Adrenal gland (tissue), 9 donors: ENCODE measurements at regions not wholly inside any gene's neighbourhood (a gene's known extent, or its start where the extent isn't known, plus 50 kb on each side); places are given as distances from the start of the nearest gene placed in this dataset.
A peak's percentile ranks its signal among the peaks of the same experiment; 100 is the strongest.

Source experiments
- DNase-seq, 7 donors: peaks; one replicate each; pipeline ENCODE4 v3.0.0-alpha.2; 2019 to 2020
- H3K27ac ChIP-seq, 5 donors: fragments of 200-600 bp; sonication (generic) in 4 of 5; 1 replicate in 3 of 5; 2 replicates in 2 of 5; pipeline versions ENCODE4 v1.5.1 to v1.8.0; 2016 to 2020; ENCODE audit warnings: mild to moderate bottlenecking in 1 of 5
- H3K27me3 ChIP-seq: fragments of 200-600 bp; 2 replicates; pipeline ENCODE4 v1.8.0; 2021
- H3K36me3 ChIP-seq, 2 donors: fragments of 200-600 bp; replicated peaks in 1 of 2; 1 replicate in 1 of 2; 2 replicates in 1 of 2; pipeline versions ENCODE4 v1.5.1 to v1.8.0; 2018 to 2022
- H3K4me1 ChIP-seq, 2 donors: fragments of 200-600 bp; replicated peaks in 1 of 2; 1 replicate in 1 of 2; 2 replicates in 1 of 2; pipeline versions ENCODE4 v1.5.1 to v1.8.0; 2018 to 2021
- H3K4me3 ChIP-seq, 4 donors: fragments of 200-600 bp; sonication (generic) in 3 of 4; one replicate each; pipeline ENCODE4 v1.5.1; 2016 to 2018
- H3K9me3 ChIP-seq, 3 donors: fragments of 200-600 bp; sonication (generic) in 1 of 3; replicated peaks in 1 of 3; 1 replicate in 2 of 3; 2 replicates in 1 of 3; pipeline versions ENCODE4 v1.5.1 to v1.8.0; 2016 to 2021
- POLR2A ChIP-seq, 2 donors: fragments of 450-650 bp; IDR thresholded peaks; one replicate each; pipeline ENCODE4 v1.6.1; 2017; ENCODE audit warnings: antibody characterized with exemption in 2 of 2, mild to moderate bottlenecking in 2 of 2, moderate library complexity in 1 of 2
- WGBS, 4 donors: extraction: QIAGEN DNeasy Blood & Tissue Kit in 2 of 4; methylation state at CpG; one replicate each; pipeline versions ENCODE4 v1.1.5 to v1.1.7; 2013 to 2017; 5-methylcytosine and 5-hydroxymethylcytosine counted together
- intact Hi-C, 2 donors: fragments of 100-400 bp; cut with DNase I; formaldehyde crosslinking; loops; one replicate each; pipeline versions ENCODE4 v1.14.1 to v1.15.0; 2022 to 2023
- TF ChIP-seq, protein P1 (sequence below), 6 experiments: fragments of 450-650 bp in 4 of 6; fragments of 200-600 bp in 2 of 6; sonication (generic) in 1 of 6; IDR thresholded peaks; 1 replicate in 5 of 6; 2 replicates in 1 of 6; pipeline versions ENCODE4 v1.5.1 to v1.8.0; 2016 to 2021; ENCODE audit warnings: antibody characterized with exemption in 6 of 6, mild to moderate bottlenecking in 2 of 6, moderate library complexity in 1 of 6
- donor health status: healthy with polysubstance abuse.
- donor health status: Bipolar disorder and iron deficiency.
- donor health status: DM: yes; HTN: yes; CAD: no.
- donor health status: DM: no; HTN: no; CAD: no.
- donor health status: DM: no; HTN: no; CAD: no.

DNA sequence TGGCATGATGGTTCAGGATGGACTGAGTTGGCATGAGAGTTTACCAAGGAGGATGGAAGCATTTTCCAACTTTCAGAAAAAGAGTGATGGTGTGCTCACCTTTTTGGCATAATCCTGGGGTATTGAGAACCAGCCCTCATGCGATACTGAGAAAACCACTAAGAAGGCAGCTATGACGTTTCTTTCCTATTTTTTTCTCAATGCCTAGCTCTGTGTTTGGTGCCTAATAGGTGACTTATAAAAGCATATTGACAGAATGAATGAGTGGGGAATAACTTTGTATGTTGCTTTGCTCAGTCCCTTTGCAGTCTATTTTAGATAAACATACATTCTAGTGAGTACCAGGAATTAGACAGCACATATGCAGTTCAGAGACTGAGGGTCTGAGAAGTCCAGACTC, 816.3 kb downstream of the DHX35 start:
- Histone ChIP-seq H3K27ac (no peak overlapping the region), H3K36me3 (no peaks in the 10 kb centered on the region), H3K4me3 (no peak overlapping the region), H3K27me3 (no peaks in the 10 kb centered on the region), H3K9me3 (no peaks in the 10 kb centered on the region), H3K4me1 (peaks cover 7 to 18% of the 10 kb centered on the region in 2 donors)
- intact Hi-C loops = no loop called here
- WGBS, 4 donors = 66 to 73% (median 69%) methylated on average over 2 of the region's 2 CpGs
- no peak for DNase-seq
- no peak for TF ChIP-seq POLR2A (IDR thresholded peaks at IDR 0.05)
- TF ChIP-seq, protein P1, sequence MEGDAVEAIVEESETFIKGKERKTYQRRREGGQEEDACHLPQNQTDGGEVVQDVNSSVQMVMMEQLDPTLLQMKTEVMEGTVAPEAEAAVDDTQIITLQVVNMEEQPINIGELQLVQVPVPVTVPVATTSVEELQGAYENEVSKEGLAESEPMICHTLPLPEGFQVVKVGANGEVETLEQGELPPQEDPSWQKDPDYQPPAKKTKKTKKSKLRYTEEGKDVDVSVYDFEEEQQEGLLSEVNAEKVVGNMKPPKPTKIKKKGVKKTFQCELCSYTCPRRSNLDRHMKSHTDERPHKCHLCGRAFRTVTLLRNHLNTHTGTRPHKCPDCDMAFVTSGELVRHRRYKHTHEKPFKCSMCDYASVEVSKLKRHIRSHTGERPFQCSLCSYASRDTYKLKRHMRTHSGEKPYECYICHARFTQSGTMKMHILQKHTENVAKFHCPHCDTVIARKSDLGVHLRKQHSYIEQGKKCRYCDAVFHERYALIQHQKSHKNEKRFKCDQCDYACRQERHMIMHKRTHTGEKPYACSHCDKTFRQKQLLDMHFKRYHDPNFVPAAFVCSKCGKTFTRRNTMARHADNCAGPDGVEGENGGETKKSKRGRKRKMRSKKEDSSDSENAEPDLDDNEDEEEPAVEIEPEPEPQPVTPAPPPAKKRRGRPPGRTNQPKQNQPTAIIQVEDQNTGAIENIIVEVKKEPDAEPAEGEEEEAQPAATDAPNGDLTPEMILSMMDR (IDR thresholded peaks at IDR 0.05) = no peak

DNA sequence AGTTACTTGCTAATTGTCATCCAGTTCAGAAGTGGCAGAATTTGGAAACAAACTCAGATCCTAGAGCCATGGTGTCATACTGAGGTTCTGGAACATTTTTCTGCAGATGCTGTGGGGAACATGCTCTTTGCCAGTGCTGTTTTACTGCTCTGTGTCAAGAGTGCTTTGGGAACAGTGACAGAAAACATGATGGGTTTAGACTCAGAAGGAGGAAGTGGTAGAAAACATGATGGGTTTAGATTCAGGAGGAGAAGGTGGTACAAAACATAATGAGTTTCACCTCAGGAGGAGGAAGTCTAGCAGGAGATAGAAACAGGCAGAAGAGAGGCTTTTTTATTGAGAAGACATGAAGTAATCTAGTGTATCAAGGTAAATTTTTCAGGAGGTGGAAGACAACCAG, 815.5 kb downstream of the DHX35 start:
- H3K4me1 ChIP-seq = peaks cover 7 to 18% of the 10 kb centered on the region in 2 donors
- no peaks in the 10 kb centered on the region for H3K9me3 ChIP-seq
- H3K27ac ChIP-seq = no peak overlapping the region
- H3K36me3 ChIP-seq = no peaks in the 10 kb centered on the region
- H3K4me3 ChIP-seq = no peak overlapping the region
- no peak for DNase-seq
- intact Hi-C loops = no loop called here
- no peak for TF ChIP-seq POLR2A (IDR thresholded peaks at IDR 0.05)
- TF ChIP-seq, protein P1 (IDR thresholded peaks at IDR 0.05) = no peak
- H3K27me3 ChIP-seq = no peaks in the 10 kb centered on the region

DNA sequence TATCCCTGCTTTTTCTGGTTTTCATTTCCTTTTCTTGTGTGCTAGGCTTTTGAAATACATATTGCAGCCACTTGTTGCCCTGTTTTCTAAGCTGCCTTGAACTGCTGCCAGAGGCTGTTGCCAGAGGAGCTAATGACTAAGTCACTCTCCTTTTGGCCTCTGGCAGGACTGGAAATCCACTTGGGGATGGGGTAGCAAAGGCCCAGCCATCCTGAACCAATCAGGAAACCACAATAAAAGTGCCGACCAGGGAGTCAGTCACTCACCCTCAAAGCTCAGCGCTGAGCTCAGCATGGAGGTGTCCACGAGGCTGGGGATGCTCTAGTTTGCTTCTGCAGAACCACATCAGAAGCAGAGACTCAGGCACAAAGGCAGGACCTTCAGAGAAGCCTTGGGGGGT, 813.0 kb downstream of the DHX35 start:
- H3K27ac ChIP-seq = peak overlapping the region in 2 of 5 donors; percentile 43 to 61
- H3K36me3 ChIP-seq = no peaks in the 10 kb centered on the region
- 3 to 24% (median 23%) methylated on average over 3 of the region's 3 CpGs for WGBS, 4 donors
- TF ChIP-seq, protein P1 (IDR thresholded peaks at IDR 0.05) = no peak
- no peak for TF ChIP-seq POLR2A (IDR thresholded peaks at IDR 0.05)
- H3K4me3 ChIP-seq = no peak overlapping the region
- DNase-seq = peak; percentile 83 to 95 (median 94)
- intact Hi-C loops = no loop called here
- peaks cover 0 to 2% (median 0%) of the 10 kb centered on the region in 3 donors for H3K9me3 ChIP-seq
- peaks cover 7 to 18% of the 10 kb centered on the region in 2 donors for H3K4me1 ChIP-seq
- H3K27me3 ChIP-seq = no peaks in the 10 kb centered on the region

DNA sequence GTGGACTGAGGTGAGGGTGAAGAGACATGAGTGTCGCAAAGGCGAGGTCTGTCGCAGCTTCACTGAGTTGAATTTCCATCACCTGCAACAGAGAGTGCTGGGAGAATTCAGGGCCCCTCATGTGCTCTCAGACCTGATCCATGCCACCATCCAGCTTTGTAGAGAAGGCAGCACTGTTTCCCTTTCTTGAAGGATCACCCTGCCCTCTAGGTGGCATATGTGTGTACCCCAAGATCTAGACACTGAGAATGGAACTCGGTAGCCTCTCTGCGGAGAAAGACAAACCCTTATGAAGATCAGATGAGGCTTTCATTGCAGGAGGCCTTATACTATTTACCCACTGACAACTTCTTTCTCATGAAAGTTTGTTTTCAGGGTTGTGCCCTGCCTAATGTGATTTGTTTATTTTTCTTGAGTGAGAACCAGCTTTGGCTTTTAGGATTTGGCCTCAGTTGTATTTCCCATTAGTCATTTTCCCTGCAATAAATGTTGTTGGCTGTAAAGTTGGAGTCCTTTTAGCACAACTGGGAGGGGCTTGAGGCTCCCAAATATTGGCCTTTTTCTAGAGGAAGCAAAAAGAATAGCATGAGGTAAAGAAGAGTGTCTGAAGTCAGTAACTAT, 811.3 kb downstream of the DHX35 start:
- no peaks in the 10 kb centered on the region for H3K27me3 ChIP-seq
- no peak overlapping the region for H3K27ac ChIP-seq
- H3K4me1 ChIP-seq = peaks cover 7 to 17% of the 10 kb centered on the region in 2 donors
- TF ChIP-seq, protein P1 (IDR thresholded peaks at IDR 0.05) = no peak
- TF ChIP-seq POLR2A (IDR thresholded peaks at IDR 0.05) = no peak
- intact Hi-C loops = no loop called here
- WGBS, 4 donors = 87 to 97% (median 94%) methylated on average over 4 to 5 of the region's 5 CpGs
- no peak overlapping the region for H3K4me3 ChIP-seq
- no peaks in the 10 kb centered on the region for H3K36me3 ChIP-seq
- DNase-seq = no peak
- peaks cover 0 to 4% (median 0%) of the 10 kb centered on the region in 3 donors for H3K9me3 ChIP-seq
